ENCODE measurements at regions not wholly inside any gene's neighbourhood (a gene's known extent, or its start where the extent isn't known, plus 50 kb on each side); places are given as distances from the start of the nearest gene placed in this dataset.

DNA sequence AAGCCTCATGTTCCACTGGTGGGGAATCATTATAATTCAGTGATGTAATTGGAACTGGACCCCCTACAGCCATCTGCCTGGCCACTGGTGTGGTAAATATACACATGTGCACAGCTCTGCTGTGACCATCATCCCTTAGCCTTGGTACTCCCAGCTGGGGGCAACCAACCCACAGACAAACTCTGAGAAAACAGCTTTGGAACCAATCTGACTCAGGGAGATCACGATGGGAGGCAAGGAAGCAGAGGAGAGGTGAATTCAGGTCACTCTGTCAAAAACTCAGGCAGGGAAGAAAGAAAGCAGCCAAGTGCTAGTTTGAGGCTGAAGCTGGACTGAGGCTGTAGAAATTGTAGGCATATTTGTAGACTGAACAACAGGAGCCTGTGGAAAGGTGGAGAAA lies 197.8 kb upstream of the GALNT2 start:
- TF ChIP-seq, protein P1, sequence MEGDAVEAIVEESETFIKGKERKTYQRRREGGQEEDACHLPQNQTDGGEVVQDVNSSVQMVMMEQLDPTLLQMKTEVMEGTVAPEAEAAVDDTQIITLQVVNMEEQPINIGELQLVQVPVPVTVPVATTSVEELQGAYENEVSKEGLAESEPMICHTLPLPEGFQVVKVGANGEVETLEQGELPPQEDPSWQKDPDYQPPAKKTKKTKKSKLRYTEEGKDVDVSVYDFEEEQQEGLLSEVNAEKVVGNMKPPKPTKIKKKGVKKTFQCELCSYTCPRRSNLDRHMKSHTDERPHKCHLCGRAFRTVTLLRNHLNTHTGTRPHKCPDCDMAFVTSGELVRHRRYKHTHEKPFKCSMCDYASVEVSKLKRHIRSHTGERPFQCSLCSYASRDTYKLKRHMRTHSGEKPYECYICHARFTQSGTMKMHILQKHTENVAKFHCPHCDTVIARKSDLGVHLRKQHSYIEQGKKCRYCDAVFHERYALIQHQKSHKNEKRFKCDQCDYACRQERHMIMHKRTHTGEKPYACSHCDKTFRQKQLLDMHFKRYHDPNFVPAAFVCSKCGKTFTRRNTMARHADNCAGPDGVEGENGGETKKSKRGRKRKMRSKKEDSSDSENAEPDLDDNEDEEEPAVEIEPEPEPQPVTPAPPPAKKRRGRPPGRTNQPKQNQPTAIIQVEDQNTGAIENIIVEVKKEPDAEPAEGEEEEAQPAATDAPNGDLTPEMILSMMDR (conservative IDR thresholded peaks at IDR 0.05 in 1 of 2, IDR thresholded peaks at IDR 0.05 in 1 of 2; ENCODE audit: extremely low read depth in 1 of 2, insufficient read depth in 1 of 2, low read depth in 1 of 2, low read length in 2 of 2): no peak
- no peak for TF ChIP-seq EZH2 (IDR thresholded peaks at IDR 0.05; ENCODE audit: borderline replicate concordance, low read length)
